ENCODE measurements at regions not wholly inside any gene's neighbourhood (a gene's known extent, or its start where the extent isn't known, plus 50 kb on each side); places are given as distances from the start of the nearest gene placed in this dataset.

DNA sequence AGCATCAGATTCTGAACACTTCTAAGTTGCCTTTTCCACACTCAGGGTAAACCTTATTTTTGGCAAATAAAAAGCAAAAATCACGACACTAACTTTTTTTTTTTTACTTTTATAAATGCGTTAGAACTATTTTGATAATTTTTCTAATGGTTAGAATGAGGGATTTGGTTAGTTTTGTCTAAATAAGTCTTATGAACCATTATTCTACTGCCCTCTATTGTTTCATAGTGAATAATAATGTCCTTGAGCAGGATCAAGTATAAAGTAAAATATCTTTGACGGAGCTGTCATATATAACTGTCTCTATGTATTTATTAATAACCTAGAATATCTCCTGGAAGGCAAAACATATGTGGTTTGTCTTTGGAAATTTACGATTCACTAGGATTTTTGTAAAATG, 631.8 kb downstream of the GABRG2 start:
- TF ChIP-seq EZH2 (IDR thresholded peaks at IDR 0.05; ENCODE audit: borderline replicate concordance) (no peak), EZH2phosphoT487 (IDR thresholded peaks at IDR 0.05; ENCODE audit: low read depth, severe bottlenecking, unreplicated experiment) (no peak)
- TF ChIP-seq, protein P1, sequence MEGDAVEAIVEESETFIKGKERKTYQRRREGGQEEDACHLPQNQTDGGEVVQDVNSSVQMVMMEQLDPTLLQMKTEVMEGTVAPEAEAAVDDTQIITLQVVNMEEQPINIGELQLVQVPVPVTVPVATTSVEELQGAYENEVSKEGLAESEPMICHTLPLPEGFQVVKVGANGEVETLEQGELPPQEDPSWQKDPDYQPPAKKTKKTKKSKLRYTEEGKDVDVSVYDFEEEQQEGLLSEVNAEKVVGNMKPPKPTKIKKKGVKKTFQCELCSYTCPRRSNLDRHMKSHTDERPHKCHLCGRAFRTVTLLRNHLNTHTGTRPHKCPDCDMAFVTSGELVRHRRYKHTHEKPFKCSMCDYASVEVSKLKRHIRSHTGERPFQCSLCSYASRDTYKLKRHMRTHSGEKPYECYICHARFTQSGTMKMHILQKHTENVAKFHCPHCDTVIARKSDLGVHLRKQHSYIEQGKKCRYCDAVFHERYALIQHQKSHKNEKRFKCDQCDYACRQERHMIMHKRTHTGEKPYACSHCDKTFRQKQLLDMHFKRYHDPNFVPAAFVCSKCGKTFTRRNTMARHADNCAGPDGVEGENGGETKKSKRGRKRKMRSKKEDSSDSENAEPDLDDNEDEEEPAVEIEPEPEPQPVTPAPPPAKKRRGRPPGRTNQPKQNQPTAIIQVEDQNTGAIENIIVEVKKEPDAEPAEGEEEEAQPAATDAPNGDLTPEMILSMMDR (IDR thresholded peaks at IDR 0.05; ENCODE audit: poor library complexity), result peak; percentile 16
